ENCODE measurements at regions not wholly inside any gene's neighbourhood (a gene's known extent, or its start where the extent isn't known, plus 50 kb on each side); places are given as distances from the start of the nearest gene placed in this dataset.

DNA sequence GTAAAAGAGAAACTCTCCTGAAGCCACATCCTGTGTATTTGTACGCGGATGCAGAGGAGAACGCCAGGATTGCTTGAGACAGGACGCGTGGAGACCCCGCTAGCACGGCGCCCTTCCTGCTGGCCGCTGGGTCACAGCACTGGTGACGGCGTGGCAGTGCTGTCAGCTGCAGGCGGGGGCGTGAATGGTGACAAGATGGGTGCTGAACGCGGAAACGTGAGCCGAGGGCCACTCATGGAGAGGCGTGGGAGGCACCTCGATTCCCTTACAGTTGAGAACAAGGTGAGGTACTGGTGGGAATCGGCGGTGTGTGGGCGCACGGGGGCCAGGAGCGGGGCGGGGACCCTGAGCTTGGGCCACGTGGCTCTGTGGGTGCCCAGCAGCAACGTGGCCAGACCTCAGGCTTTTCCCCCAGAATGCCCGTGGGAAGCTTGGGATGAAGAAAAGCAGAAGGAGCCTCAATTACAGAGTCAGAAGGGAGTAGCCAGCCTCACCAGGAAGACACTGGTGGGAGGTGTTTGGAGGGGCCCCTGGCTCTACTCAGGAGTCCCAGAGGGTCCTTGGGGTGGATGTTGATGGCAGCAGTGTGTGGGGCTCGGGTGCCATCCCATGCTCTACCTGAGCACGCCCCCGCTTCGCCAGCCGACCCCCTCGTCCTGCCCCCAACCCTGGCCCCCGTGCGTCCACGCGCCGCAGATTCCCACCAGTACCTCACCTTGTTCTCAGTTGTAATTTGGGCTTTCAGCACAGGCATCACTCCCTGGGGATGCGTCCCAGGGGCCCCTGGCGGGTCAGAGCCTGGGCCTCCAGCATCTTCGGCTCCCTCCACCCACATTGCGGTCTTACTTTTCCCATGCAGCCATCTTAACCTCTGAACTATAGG, 208.4 kb upstream of the TCERG1L start:
- RAD21 ChIA-PET (ENCODE audit: unreplicated experiment), result no interaction called here
- intact Hi-C loops (cut with micrococcal nuclease; ENCODE audit: unreplicated experiment) (no loop called here), in situ Hi-C loops (cut with MboI) (no loop called here)
- ATAC-seq (no peak), DNase-seq (ENCODE audit: low read depth, low spot score) (no peak), FAIRE-seq (no peak)
- Histone ChIP-seq H3K79me2 (ENCODE audit: control insufficient read depth, insufficient read depth, low read length) (no peaks in the 10 kb centered on the region), H4K20me1 (ENCODE audit: control insufficient read depth, insufficient read depth) (no peaks in the 10 kb centered on the region), H3K9me3 (replicated peaks; ENCODE audit: control insufficient read depth, insufficient read depth, low read length) (no peaks in the 10 kb centered on the region; the same call in 2 of the 3 replicates), H3K4me1 (ENCODE audit: control insufficient read depth, insufficient read depth, low read length) (no peaks in the 10 kb centered on the region), H3K4me3 (no peak overlapping the region), H2AFZ (ENCODE audit: control insufficient read depth, low read depth, low read length) (no peak overlapping the region), H3K27me3 (replicated peaks in 1 of 2; ENCODE audit: control insufficient read depth in 2 of 2, insufficient read depth in 2 of 2, low read length in 1 of 2) (no peaks in the 10 kb centered on the region), H3K4me2 (ENCODE audit: control insufficient read depth, insufficient read depth) (no peak overlapping the region), H3K36me3 (ENCODE audit: control insufficient read depth in 2 of 2, insufficient read depth in 2 of 2, low read length in 1 of 2) (no peaks in the 10 kb centered on the region), H3K9ac (ENCODE audit: control insufficient read depth, insufficient read depth, low read length) (no peak overlapping the region), H3K27ac (ENCODE audit: control insufficient read depth, insufficient read depth) (no peak overlapping the region)
- 65% methylated on average over 39 of the region's 43 CpGs for WGBS (ENCODE audit: insufficient coverage, insufficient replicate concordance, low lambda C conversion rate, missing lambda C conversion rate)
- no TSS peak for BruUV-seq (replicated peaks)
- TF ChIP-seq, protein P1, sequence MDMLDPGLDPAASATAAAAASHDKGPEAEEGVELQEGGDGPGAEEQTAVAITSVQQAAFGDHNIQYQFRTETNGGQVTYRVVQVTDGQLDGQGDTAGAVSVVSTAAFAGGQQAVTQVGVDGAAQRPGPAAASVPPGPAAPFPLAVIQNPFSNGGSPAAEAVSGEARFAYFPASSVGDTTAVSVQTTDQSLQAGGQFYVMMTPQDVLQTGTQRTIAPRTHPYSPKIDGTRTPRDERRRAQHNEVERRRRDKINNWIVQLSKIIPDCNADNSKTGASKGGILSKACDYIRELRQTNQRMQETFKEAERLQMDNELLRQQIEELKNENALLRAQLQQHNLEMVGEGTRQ (IDR thresholded peaks at IDR 0.05; ENCODE audit: borderline replicate concordance, low read depth, low read length), result no peak
- no peak for TF ChIP-seq ZBTB11 (CRISPR knock-in tag; IDR thresholded peaks at IDR 0.05)
- no peak for TF ChIP-seq PKNOX1 (IDR thresholded peaks at IDR 0.05)
- TF ChIP-seq SKIL (IDR thresholded peaks at IDR 0.05; ENCODE audit: low read depth, poor library complexity, severe bottlenecking), result no peak
- CTCF ChIA-PET, result interaction anchor here (0.6 kb wide), 1 partner anchor 306 kb away, joined by 3 read pairs; no protein-coding TSS in a partner anchor
- POLR2A ChIA-PET, result no interaction called here
- SMC1A ChIA-PET (ENCODE audit: uncharacterized antibody, unreplicated experiment), result no interaction called here
